ENCODE measurements at regions not wholly inside any gene's neighbourhood (a gene's known extent, or its start where the extent isn't known, plus 50 kb on each side); places are given as distances from the start of the nearest gene placed in this dataset.

DNA sequence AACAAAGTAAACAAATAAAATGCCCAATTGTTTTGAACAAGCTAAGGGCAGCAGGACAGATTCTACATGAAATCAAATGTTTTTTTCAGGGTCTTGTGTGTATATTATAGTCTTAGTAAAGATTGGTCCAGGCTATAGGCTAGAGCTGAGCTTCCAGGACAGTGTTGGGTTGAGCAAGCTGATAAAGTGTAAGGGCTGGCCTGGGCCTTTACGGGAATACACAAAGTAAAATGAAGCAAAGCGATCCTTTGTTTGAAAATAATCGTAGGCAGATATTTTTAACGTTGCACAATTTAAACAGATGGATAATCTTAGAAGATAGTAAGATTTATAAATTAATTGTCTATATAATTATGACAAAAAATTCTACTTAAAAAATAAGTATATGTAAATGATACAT, 1204.6 kb downstream of the OTOL1 start:
- DNase-seq (ENCODE audit: low spot score) (no peak), ATAC-seq (no peak)
- POLR2A ChIA-PET, result no interaction called here
- CTCF ChIA-PET, result no interaction called here
- Mint-ChIP-seq H3K4me3 (no peak overlapping the region), H3K27me3 (ENCODE audit: low read depth) (no peaks in the 10 kb centered on the region), H3K27ac (no peak overlapping the region), H3K9me3 (peaks cover 10% of the 10 kb centered on the region), H3K4me1 (peaks cover 12% of the 10 kb centered on the region), H3K36me3 (peaks cover 12% of the 10 kb centered on the region)
- no peak for TF ChIP-seq MLX (CRISPR knock-in tag; IDR thresholded peaks at IDR 0.05)
- no peak for TF ChIP-seq FOXJ3 (CRISPR knock-in tag; IDR thresholded peaks at IDR 0.05; ENCODE audit: borderline replicate concordance)
- no peak for TF ChIP-seq JAZF1 (CRISPR knock-in tag; IDR thresholded peaks at IDR 0.05)
- no peak for TF ChIP-seq ZNF423 (CRISPR knock-in tag; IDR thresholded peaks at IDR 0.05)
- no peak for TF ChIP-seq SOX15 (CRISPR knock-in tag; IDR thresholded peaks at IDR 0.05)
- no peak for TF ChIP-seq SMAD4 (CRISPR knock-in tag; IDR thresholded peaks at IDR 0.05)
- TF ChIP-seq NFATC4 (CRISPR knock-in tag; IDR thresholded peaks at IDR 0.05), result no peak

- POLR2A ChIA-PET, result no interaction called here
- H3K27me3 Mint-ChIP-seq (ENCODE audit: low read depth), result no peaks in the 10 kb centered on the region
- CTCF ChIA-PET, result no interaction called here
- H3K4me3 Mint-ChIP-seq, result no peak overlapping the region
- H3K36me3 Mint-ChIP-seq, result peaks cover 12% of the 10 kb centered on the region
- no peak for DNase-seq (ENCODE audit: low spot score)
- TF ChIP-seq ZNF138 (CRISPR knock-in tag; conservative IDR thresholded peaks at IDR 0.05) (no peak), MXD4 (CRISPR knock-in tag; IDR thresholded peaks at IDR 0.05; ENCODE audit: borderline replicate concordance) (no peak), TCF7 (CRISPR knock-in tag; IDR thresholded peaks at IDR 0.05; ENCODE audit: low read depth) (no peak), ZNF219 (CRISPR knock-in tag; IDR thresholded peaks at IDR 0.05; ENCODE audit: borderline replicate concordance) (no peak), ZNF396 (CRISPR knock-in tag; IDR thresholded peaks at IDR 0.05; ENCODE audit: borderline replicate concordance) (no peak), CREB1 (CRISPR knock-in tag; IDR thresholded peaks at IDR 0.05) (no peak)
- TF ChIP-seq, protein P1, sequence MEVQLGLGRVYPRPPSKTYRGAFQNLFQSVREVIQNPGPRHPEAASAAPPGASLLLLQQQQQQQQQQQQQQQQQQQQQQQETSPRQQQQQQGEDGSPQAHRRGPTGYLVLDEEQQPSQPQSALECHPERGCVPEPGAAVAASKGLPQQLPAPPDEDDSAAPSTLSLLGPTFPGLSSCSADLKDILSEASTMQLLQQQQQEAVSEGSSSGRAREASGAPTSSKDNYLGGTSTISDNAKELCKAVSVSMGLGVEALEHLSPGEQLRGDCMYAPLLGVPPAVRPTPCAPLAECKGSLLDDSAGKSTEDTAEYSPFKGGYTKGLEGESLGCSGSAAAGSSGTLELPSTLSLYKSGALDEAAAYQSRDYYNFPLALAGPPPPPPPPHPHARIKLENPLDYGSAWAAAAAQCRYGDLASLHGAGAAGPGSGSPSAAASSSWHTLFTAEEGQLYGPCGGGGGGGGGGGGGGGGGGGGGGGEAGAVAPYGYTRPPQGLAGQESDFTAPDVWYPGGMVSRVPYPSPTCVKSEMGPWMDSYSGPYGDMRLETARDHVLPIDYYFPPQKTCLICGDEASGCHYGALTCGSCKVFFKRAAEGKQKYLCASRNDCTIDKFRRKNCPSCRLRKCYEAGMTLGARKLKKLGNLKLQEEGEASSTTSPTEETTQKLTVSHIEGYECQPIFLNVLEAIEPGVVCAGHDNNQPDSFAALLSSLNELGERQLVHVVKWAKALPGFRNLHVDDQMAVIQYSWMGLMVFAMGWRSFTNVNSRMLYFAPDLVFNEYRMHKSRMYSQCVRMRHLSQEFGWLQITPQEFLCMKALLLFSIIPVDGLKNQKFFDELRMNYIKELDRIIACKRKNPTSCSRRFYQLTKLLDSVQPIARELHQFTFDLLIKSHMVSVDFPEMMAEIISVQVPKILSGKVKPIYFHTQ (CRISPR knock-in tag; IDR thresholded peaks at IDR 0.05), result no peak
- peaks cover 23% of the 10 kb centered on the region for H3K4me1 Mint-ChIP-seq
- no peak for ATAC-seq
- H3K27ac Mint-ChIP-seq, result no peak overlapping the region
- peaks cover 10% of the 10 kb centered on the region for H3K9me3 Mint-ChIP-seq
These were observed 1206.3 kb downstream of the OTOL1 start for GRCh38 chr3:162702768-162703385.

DNA sequence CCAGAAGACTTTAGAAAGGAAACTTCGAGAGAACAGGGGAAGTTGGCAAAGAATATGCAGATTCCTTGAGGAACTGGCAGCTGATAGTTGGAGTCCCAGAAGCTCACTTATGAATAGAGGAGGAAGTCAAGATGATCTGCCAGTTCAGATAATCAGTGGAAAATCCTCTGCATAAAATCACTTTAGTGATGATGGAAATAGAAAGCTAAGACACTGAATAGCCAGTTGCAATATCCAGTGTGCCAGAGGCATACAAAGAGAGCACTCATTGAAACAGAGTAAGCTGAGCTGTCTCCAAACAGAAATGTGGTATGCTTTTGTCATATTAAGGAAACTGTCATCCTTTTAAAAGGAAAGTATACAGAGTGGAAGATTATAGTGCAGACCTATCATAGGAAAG, 1207.6 kb downstream of the OTOL1 start:
- no peak overlapping the region for H3K27ac Mint-ChIP-seq
- peaks cover 23% of the 10 kb centered on the region for H3K4me1 Mint-ChIP-seq
- H3K27me3 Mint-ChIP-seq (ENCODE audit: low read depth), result no peaks in the 10 kb centered on the region
- no peak overlapping the region for H3K4me3 Mint-ChIP-seq
- CTCF ChIA-PET, result no interaction called here
- H3K36me3 Mint-ChIP-seq, result peaks cover 18% of the 10 kb centered on the region
- DNase-seq (ENCODE audit: low spot score) (no peak), ATAC-seq (no peak)
- peaks cover 10% of the 10 kb centered on the region for H3K9me3 Mint-ChIP-seq
- TF ChIP-seq, protein P2, sequence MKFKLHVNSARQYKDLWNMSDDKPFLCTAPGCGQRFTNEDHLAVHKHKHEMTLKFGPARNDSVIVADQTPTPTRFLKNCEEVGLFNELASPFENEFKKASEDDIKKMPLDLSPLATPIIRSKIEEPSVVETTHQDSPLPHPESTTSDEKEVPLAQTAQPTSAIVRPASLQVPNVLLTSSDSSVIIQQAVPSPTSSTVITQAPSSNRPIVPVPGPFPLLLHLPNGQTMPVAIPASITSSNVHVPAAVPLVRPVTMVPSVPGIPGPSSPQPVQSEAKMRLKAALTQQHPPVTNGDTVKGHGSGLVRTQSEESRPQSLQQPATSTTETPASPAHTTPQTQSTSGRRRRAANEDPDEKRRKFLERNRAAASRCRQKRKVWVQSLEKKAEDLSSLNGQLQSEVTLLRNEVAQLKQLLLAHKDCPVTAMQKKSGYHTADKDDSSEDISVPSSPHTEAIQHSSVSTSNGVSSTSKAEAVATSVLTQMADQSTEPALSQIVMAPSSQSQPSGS (CRISPR knock-in tag; IDR thresholded peaks at IDR 0.05; ENCODE audit: borderline replicate concordance, low read depth), result no peak
- TF ChIP-seq ZNF425 (CRISPR knock-in tag; conservative IDR thresholded peaks at IDR 0.05) (no peak), NR2C2 (CRISPR knock-in tag; IDR thresholded peaks at IDR 0.05) (no peak), E2F5 (CRISPR knock-in tag; IDR thresholded peaks at IDR 0.05) (no peak), HMGA2 (CRISPR knock-in tag; IDR thresholded peaks at IDR 0.05) (no peak)
- TF ChIP-seq, protein P3, sequence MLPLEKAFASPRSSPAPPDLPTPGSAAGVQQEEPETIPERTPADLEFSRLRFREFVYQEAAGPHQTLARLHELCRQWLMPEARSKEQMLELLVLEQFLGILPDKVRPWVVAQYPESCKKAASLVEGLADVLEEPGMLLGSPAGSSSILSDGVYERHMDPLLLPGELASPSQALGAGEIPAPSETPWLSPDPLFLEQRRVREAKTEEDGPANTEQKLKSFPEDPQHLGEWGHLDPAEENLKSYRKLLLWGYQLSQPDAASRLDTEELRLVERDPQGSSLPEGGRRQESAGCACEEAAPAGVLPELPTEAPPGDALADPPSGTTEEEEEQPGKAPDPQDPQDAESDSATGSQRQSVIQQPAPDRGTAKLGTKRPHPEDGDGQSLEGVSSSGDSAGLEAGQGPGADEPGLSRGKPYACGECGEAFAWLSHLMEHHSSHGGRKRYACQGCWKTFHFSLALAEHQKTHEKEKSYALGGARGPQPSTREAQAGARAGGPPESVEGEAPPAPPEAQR (CRISPR knock-in tag; IDR thresholded peaks at IDR 0.05), result no peak
- POLR2A ChIA-PET, result no interaction called here

Measured in WTC11 (cell line).